Glomerular visceral epithelial cell (primary cell): ENCODE measurements at regions not wholly inside any gene's neighbourhood (a gene's known extent, or its start where the extent isn't known, plus 50 kb on each side); places are given as distances from the start of the nearest gene placed in this dataset.

Experiments used
- DNase-seq: peaks from one replicate; pipeline ENCODE4 v3.0.0-alpha.2; 2016; ENCODE audit errors: extremely low spot score

DNA sequence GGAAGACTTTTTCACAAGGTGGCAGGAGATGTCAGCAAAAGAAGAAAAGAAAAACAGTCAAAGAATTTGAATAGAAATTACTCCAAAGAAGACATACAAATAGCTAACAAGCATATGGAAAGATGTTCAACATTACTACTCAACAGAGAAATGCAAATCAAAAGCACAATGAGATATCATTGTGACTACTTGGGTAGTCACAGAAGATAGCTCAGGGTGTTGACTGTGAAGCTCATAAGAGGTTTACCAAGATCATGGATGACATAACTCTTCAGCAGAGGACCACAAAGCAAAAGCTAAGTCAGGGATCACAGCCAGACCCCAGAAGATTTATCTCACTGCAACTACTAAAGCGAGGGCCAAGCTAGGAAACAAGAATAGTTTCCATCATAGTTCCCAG, 53.0 kb upstream of the TANK start:
- no peak for DNase-seq
